Neutrophil (primary cell): ENCODE measurements at regions not wholly inside any gene's neighbourhood (a gene's known extent, or its start where the extent isn't known, plus 50 kb on each side); places are given as distances from the start of the nearest gene placed in this dataset.
"Not testable (repeated sequence)": the region's sequence is repeated elsewhere in the genome, so short reads cannot be mapped to it uniquely, and the experiment has no call there.

Source experiments
- H3K27ac ChIP-seq: fragments of 200-600 bp; sonication (generic); 2 replicates; pipeline ENCODE4 v1.5.1; 2016; ENCODE audit warnings: mild to moderate bottlenecking, moderate library complexity
- H3K27me3 ChIP-seq: fragments of 200-600 bp; sonication (generic); 2 replicates; pipeline ENCODE4 v1.6.0; 2016; ENCODE audit warnings: mild to moderate bottlenecking
- H3K36me3 ChIP-seq: fragments of 200-600 bp; sonication (generic); 2 replicates; pipeline ENCODE4 v1.5.1; 2017
- H3K4me1 ChIP-seq, 2 experiments: fragments of 200-600 bp in 1 of 2; sonication (generic) in 1 of 2; 1 replicate in 1 of 2; 2 replicates in 1 of 2; pipeline versions ENCODE4 v1.5.1 to v1.6.1; 2013 to 2016; ENCODE audit warnings: low read depth in 1 of 2, low read length in 1 of 2, mild to moderate bottlenecking in 1 of 2, moderate library complexity in 1 of 2; ENCODE audit not compliant: control insufficient read depth in 1 of 2, insufficient read depth in 1 of 2
- H3K4me3 ChIP-seq, 2 experiments: fragments of 200-600 bp in 1 of 2; sonication (generic) in 1 of 2; 1 replicate in 1 of 2; 2 replicates in 1 of 2; pipeline ENCODE4 v1.5.1; 2013 to 2016; ENCODE audit warnings: low read depth in 1 of 2, low read length in 1 of 2, mild to moderate bottlenecking in 1 of 2, moderate library complexity in 1 of 2
- H3K9me3 ChIP-seq: fragments of 200-600 bp; sonication (generic); 2 replicates; pipeline ENCODE4 v1.5.1; 2016
- CTCF ChIP-seq: fragments of 200-600 bp; sonication (generic); IDR thresholded peaks from 2 replicates; pipeline ENCODE4 v1.5.1; 2016; ENCODE audit warnings: antibody characterized with exemption

GRCh38 chr14:98210045-98210672 lies 1061.8 kb downstream of the BCL11B start:
- Histone ChIP-seq H3K36me3 (no peaks in the 10 kb centered on the region), H3K4me3 (no peak overlapping the region), H3K27me3 (peaks cover 10% of the 10 kb centered on the region), H3K27ac (no peak overlapping the region), H3K4me1 (no peaks in the 10 kb centered on the region), H3K9me3 (no peaks in the 10 kb centered on the region)
- no peak for TF ChIP-seq CTCF

GRCh38 chr14:98217530-98217929 lies 1054.5 kb downstream of the BCL11B start:
- H3K4me1 ChIP-seq: no peaks in the 10 kb centered on the region
- no peak for TF ChIP-seq CTCF
- no peaks in the 10 kb centered on the region for H3K9me3 ChIP-seq
- no peaks in the 10 kb centered on the region for H3K36me3 ChIP-seq
- H3K27me3 ChIP-seq: peaks cover 2% of the 10 kb centered on the region
- no peak overlapping the region for H3K4me3 ChIP-seq
- no peak overlapping the region for H3K27ac ChIP-seq

- Histone ChIP-seq H3K9me3 (no peaks in the 10 kb centered on the region), H3K4me1 (no peaks in the 10 kb centered on the region), H3K36me3 (no peaks in the 10 kb centered on the region), H3K27ac (no peak overlapping the region), H3K4me3 (no peak overlapping the region), H3K27me3 (no peaks in the 10 kb centered on the region)
- no peak for TF ChIP-seq CTCF
These were observed 1053.8 kb downstream of the BCL11B start for GRCh38 chr14:98218218-98218617.

GRCh38 chr14:98219638-98220037 lies 1052.4 kb downstream of the BCL11B start:
- Histone ChIP-seq H3K9me3 (no peaks in the 10 kb centered on the region), H3K27me3 (no peaks in the 10 kb centered on the region), H3K36me3 (no peaks in the 10 kb centered on the region), H3K4me3 (no peak overlapping the region), H3K27ac (no peak overlapping the region), H3K4me1 (no peaks in the 10 kb centered on the region)
- TF ChIP-seq CTCF: no peak

- no peak overlapping the region for H3K27ac ChIP-seq
- H3K27me3 ChIP-seq: no peaks in the 10 kb centered on the region
- no peaks in the 10 kb centered on the region for H3K9me3 ChIP-seq
- no peaks in the 10 kb centered on the region for H3K4me1 ChIP-seq
- no peak for TF ChIP-seq CTCF
- H3K36me3 ChIP-seq: no peaks in the 10 kb centered on the region
- H3K4me3 ChIP-seq: no peak overlapping the region
These were observed 1048.9 kb downstream of the BCL11B start for GRCh38 chr14:98223106-98223505.

- H3K27ac ChIP-seq, H3K4me3 ChIP-seq, H3K36me3 ChIP-seq, H3K27me3 ChIP-seq, H3K9me3 ChIP-seq, H3K4me1 ChIP-seq: not testable (repeated sequence)
These were observed 1048.3 kb downstream of the BCL11B start for GRCh38 chr14:98223710-98224109.
